ENCODE measurements at regions not wholly inside any gene's neighbourhood (a gene's known extent, or its start where the extent isn't known, plus 50 kb on each side); places are given as distances from the start of the nearest gene placed in this dataset.

DNA sequence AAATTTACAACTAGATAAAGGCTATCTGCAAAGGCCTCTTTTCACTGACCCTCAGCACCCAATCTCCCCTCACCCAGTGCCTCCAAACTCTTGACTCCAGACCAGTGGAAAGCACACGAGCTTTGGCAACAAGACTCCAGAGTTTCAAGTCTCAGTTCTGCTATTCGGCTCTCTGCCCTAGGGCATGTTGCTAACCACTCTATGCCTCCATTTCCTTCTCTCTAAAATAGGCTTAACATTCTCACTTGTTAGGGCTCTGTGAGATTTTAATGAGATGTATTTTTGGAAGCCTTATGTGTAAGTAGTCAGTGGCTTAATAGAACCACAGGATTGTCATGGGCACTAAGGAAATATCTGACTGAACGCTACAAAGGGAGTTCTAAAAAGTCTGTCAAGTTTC is 116.5 kb upstream of the IQCM start:
- Histone ChIP-seq H3K9me3 (ENCODE audit: severe bottlenecking) (no peaks in the 10 kb centered on the region), H3K4me3 (ENCODE audit: low read depth, low read length) (no peak overlapping the region), H3K36me3 (no peaks in the 10 kb centered on the region), H3K27me3 (ENCODE audit: insufficient read depth, low read depth, severe bottlenecking) (no peaks in the 10 kb centered on the region), H3K27ac (no peak overlapping the region)
- no peak for DNase-seq
- TF ChIP-seq, protein P1, sequence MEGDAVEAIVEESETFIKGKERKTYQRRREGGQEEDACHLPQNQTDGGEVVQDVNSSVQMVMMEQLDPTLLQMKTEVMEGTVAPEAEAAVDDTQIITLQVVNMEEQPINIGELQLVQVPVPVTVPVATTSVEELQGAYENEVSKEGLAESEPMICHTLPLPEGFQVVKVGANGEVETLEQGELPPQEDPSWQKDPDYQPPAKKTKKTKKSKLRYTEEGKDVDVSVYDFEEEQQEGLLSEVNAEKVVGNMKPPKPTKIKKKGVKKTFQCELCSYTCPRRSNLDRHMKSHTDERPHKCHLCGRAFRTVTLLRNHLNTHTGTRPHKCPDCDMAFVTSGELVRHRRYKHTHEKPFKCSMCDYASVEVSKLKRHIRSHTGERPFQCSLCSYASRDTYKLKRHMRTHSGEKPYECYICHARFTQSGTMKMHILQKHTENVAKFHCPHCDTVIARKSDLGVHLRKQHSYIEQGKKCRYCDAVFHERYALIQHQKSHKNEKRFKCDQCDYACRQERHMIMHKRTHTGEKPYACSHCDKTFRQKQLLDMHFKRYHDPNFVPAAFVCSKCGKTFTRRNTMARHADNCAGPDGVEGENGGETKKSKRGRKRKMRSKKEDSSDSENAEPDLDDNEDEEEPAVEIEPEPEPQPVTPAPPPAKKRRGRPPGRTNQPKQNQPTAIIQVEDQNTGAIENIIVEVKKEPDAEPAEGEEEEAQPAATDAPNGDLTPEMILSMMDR (IDR thresholded peaks at IDR 0.05; ENCODE audit: low read depth, low read length): no peak

DNA sequence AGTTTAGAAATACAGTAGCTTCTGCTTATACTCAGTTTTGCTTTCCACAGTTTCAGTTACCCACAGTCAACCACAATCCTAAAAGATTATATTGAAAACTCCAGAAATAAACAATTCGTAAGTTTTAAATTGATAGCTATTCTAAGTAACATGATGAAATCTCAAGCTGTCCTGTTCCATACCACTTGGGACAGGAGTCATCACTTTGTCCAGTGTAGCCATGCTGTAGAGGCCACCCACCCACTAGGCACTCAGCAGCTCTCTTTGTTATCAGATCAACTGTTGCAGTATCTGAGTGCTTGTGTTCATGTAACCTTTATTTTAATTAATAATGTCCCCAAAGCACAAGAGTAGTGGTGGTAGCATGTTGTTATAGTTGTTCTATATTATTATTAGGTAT is 117.5 kb upstream of the IQCM start:
- no peaks in the 10 kb centered on the region for H3K9me3 ChIP-seq (ENCODE audit: severe bottlenecking)
- H3K36me3 ChIP-seq: no peaks in the 10 kb centered on the region
- H3K4me3 ChIP-seq (ENCODE audit: low read depth, low read length): no peak overlapping the region
- H3K27me3 ChIP-seq (ENCODE audit: insufficient read depth, low read depth, severe bottlenecking): no peaks in the 10 kb centered on the region
- no peak overlapping the region for H3K27ac ChIP-seq
- no peak for DNase-seq
- TF ChIP-seq, protein P1 (IDR thresholded peaks at IDR 0.05; ENCODE audit: low read depth, low read length): no peak

DNA sequence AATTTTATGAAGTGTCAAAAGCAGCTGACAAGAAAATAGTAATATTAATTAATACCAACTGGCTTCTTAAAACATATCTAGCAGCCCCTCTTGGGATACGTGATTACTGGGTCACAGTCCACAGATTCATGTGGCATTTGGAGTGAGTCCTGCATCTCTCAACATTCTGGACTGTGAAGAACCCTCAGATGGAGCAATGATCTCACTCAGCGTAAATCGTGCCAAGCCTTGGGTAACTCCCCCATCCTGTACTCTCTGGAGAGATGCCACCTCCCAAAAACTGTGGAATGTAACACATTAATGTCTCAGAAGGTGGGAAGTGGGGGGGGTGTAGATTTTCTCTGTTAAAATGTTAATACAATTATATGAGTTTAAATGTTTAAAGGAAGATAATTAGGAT is 118.2 kb upstream of the IQCM start:
- no peaks in the 10 kb centered on the region for H3K27me3 ChIP-seq (ENCODE audit: insufficient read depth, low read depth, severe bottlenecking)
- TF ChIP-seq, protein P1 (IDR thresholded peaks at IDR 0.05; ENCODE audit: low read depth, low read length): no peak
- no peak for DNase-seq
- no peak overlapping the region for H3K4me3 ChIP-seq (ENCODE audit: low read depth, low read length)
- H3K27ac ChIP-seq: no peak overlapping the region
- H3K9me3 ChIP-seq (ENCODE audit: severe bottlenecking): no peaks in the 10 kb centered on the region
- H3K36me3 ChIP-seq: no peaks in the 10 kb centered on the region

DNA sequence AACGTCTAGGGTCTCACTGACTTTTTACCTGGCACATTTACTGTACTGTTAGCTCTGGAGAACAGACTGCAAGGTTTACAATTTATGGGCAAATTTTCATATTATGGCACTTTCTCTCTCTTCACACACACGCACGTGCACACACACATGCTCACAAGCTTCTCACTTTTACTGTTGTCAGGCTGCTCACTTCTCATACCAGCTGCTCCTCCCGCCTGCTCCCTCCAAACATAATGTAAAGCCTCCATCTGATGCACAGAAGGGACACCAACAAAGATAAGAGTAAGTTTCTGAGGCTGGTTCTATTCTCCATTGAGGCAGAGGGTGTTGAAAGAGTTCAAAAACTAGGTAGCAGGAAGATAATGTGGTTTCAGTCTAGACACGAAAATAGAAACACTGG is 128.9 kb upstream of the DCLK2 start:
- H3K27ac ChIP-seq: no peak overlapping the region
- H3K9me3 ChIP-seq (ENCODE audit: severe bottlenecking): no peaks in the 10 kb centered on the region
- no peaks in the 10 kb centered on the region for H3K27me3 ChIP-seq (ENCODE audit: insufficient read depth, low read depth, severe bottlenecking)
- TF ChIP-seq, protein P1 (IDR thresholded peaks at IDR 0.05; ENCODE audit: low read depth, low read length): no peak
- no peaks in the 10 kb centered on the region for H3K36me3 ChIP-seq
- no peak overlapping the region for H3K4me3 ChIP-seq (ENCODE audit: low read depth, low read length)
- DNase-seq: no peak

DNA sequence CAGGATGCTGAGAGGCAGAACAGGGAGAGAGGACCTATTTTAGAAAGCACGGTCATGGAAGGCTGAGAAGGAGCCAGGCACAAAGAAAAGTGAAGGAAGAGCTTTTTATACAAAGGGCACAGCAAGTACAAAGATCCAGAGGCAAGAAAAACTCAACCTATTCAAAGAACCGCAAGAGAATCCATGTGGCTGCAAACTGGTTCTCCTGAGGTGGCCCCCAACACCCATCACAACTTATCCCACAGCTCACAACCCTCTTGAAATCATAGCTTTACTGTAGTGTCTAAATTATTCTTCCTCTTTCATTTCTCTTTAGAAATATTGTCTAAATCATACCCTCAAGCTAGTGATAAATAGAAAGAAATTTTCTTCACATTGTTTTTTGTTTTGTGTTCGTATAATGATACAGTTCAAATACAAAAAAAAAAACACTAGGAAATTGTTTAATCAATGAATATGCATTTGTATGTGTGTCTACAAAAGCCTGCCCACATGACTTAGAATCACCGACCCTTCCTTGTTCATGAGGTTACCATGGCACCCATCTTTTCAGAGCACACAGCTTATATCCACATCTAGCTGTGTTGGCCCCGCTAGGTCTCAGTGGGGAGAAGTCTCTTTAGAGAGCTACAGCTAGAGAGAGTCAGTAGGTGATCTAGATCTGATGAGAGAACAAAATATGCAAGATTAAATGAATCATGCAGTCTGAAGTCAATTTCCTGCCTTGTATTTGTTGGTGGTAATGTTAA is 126.9 kb upstream of the DCLK2 start:
- no peak overlapping the region for H3K27ac ChIP-seq
- no peak overlapping the region for H3K4me3 ChIP-seq (ENCODE audit: low read depth, low read length)
- no peaks in the 10 kb centered on the region for H3K9me3 ChIP-seq (ENCODE audit: severe bottlenecking)
- no peak for DNase-seq
- TF ChIP-seq, protein P1 (IDR thresholded peaks at IDR 0.05; ENCODE audit: low read depth, low read length): no peak
- no peaks in the 10 kb centered on the region for H3K36me3 ChIP-seq
- no peaks in the 10 kb centered on the region for H3K27me3 ChIP-seq (ENCODE audit: insufficient read depth, low read depth, severe bottlenecking)

DNA sequence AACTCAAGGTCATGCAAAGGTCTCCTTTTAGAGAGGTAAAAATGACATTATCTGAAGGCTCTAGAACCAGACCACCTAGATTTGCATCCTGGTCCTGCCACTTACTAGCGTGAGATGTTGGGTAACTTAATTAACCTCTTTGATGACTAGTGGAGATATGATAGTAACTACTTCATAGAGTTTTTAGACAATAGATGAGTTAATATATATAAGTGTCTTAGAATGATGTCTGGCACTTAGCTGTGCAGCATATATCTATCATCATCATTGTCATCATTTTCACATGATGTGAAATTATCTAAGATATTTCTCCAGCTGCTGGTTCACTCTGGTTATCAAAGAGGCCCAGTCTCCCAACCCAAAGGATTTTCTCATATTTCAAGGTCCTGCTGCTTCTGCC is 126.1 kb upstream of the DCLK2 start:
- TF ChIP-seq, protein P1 (IDR thresholded peaks at IDR 0.05; ENCODE audit: low read depth, low read length): no peak
- H3K4me3 ChIP-seq (ENCODE audit: low read depth, low read length): no peak overlapping the region
- no peaks in the 10 kb centered on the region for H3K27me3 ChIP-seq (ENCODE audit: insufficient read depth, low read depth, severe bottlenecking)
- no peak for DNase-seq
- no peak overlapping the region for H3K27ac ChIP-seq
- H3K36me3 ChIP-seq: no peaks in the 10 kb centered on the region
- no peaks in the 10 kb centered on the region for H3K9me3 ChIP-seq (ENCODE audit: severe bottlenecking)

Measured in WERI-Rb-1 (cell line).